ENCODE measurements at regions not wholly inside any gene's neighbourhood (a gene's known extent, or its start where the extent isn't known, plus 50 kb on each side); places are given as distances from the start of the nearest gene placed in this dataset.
"Not testable (repeated sequence)": the region's sequence is repeated elsewhere in the genome, so short reads cannot be mapped to it uniquely, and the experiment has no call there.

- no peak for DNase-seq
Measured at GRCh38 chr3:101913168-101913567, 63.9 kb downstream of the NFKBIZ start.

DNA sequence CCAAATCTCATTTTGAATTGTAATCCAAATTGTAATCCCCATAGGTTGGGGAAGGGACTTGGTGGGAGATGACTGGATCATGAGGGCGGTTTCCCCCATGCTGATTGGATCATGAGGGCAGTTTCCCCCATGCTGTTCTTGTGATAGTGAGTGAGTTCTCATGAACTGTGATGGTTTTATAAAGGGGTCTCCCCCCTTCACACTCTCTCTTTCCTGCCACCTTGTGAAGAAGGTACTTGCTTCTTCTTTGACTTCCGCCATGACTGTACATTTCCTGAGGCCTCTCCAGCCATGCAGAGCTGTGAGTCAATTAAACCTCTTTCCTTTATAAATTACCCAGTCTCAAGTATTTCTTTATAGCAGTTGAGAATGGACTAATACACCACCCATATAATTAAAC lies 68.4 kb downstream of the NFKBIZ start:
- DNase-seq, result not testable (repeated sequence)

DNA sequence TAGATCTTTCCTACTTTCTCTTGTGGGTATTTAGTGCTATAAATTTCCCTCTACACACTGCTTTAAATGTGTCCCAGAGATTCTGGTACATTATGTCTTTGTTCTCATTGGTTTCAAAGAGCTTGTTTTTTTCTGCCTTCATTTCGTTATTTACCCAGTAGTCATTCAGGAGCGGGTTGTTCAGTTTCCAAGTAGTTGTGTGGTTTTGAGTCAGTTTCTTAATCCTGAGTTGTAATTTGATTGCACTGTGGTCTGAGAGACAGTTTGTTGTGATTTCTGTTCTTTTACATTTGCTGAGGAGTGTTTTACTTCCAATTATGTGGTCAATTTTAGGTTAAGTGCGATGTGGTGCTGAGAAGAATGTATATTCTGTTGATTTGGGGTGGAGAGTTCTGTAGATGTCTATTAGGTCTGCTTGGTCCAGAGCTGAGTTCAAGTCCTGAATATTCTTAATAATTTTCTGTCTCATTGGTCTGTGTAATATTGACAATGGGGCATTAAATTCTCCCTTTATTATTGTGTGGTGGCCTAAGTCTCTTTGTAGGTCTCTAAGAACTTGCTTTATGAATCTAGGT lies 72.9 kb downstream of the NFKBIZ start:
- DNase-seq, result not testable (repeated sequence)

DNA sequence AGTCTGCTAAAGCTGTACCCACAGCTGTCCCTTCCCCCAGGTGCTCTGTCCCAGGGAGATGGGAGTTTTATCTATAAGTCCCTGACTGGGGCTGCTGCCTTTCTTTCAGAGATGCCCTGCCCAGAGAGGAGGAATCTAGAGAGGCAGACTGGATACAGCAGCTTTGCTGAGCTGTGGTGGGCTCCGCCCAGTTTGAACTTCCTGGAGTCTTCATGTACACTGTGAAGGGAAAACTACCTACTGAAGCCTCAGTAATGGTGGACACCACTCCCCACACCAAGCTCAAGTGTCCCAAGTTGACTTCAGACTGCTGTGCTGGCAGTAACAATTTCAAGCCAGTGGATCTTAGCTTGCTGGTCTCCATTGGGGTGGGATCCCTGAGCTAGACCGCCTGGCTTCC lies 75.3 kb downstream of the NFKBIZ start:
- not testable (repeated sequence) for DNase-seq

- DNase-seq, result not testable (repeated sequence)
Measured at GRCh38 chr3:101925124-101925523, 75.8 kb downstream of the NFKBIZ start.

GRCh38 chr3:101925564-101925963 lies 76.2 kb downstream of the NFKBIZ start:
- DNase-seq, result no peak

GRCh38 chr3:101926594-101927105 lies 77.3 kb downstream of the NFKBIZ start:
- no peak for DNase-seq

- no peak for DNase-seq
Measured at GRCh38 chr3:101928890-101929289, 79.6 kb downstream of the NFKBIZ start.

GRCh38 chr3:101931081-101931480 lies 81.8 kb downstream of the NFKBIZ start:
- no peak for DNase-seq

GRCh38 chr3:101932326-101933068 lies 83.2 kb downstream of the NFKBIZ start:
- DNase-seq, result no peak

DNA sequence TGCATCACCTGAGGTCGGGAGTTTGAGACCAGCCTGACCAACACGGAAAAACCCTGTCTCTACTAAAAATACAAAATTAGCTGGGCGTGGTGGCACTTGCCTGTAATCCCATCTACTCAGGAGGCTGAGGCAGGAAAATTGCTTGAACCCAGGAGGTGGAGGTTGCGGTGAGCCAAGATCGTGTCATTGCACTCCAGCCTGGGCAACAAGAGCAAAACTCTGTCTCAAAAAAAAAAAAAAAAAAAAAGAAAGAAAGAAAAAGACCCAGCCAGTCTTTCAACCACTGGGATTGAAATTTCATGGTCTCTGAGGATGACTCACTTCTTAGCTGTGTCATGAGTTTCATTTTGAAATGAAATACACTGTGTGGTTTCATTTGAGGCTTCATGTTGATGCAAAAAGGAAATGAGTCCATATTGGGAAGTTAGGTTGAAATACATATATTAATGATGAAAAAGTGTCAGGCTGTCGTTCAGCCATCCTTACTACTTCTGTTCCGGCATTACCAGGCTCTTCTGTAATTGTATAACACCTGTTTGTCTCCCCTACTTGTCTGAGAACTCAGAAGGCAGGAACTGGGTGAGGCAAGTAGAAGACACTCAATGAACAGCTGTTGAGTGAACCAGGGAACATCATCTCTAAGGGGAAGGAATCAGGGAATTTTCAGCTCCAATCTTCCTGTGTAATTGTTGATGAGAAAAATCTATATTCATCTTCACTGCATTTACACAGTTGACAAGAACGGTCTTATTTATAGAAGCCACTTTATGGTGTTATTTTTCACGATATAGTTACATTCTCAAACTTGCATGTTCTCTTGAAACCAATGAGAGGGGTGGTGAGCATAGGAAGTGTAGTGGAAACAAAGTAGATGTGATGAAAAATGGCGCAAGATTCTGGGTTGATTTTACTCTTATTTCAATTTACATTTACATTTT lies 87.4 kb downstream of the NFKBIZ start:
- DNase-seq, result no peak

- no peak for DNase-seq
Measured at GRCh38 chr3:101938262-101938847, 89.0 kb downstream of the NFKBIZ start.

DNA sequence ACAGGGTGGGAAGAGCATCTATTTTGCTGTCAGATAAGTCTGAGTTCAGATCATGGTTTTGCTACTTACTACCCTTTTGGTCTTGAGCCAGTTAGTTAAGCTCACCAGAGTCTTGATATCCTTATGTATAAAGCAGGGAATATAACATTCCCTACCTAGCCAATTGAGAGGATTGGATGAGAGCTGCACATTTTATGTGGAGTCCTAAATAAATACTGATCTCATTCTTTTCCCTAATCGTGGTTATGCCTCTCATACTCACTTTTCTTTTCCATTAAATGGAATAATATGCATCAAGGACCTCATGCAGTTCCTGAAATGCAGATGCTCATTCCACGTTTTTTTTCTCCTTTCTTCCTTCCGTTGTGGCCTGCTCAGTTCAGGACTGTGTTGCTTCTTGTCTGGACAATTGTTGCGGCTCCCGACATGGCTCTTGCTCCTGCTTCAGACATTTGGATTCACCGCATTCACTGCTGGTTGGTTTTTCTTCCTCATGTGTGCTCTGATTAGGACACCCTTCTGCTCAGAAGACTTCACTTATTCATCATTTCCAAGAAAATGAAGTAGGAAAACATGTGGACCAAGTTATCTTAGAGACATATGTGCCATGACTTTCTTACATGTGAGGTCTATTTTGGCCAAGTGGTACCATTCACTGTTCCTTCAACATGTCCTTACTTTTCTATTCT lies 90.2 kb downstream of the NFKBIZ start:
- no peak for DNase-seq

DNA sequence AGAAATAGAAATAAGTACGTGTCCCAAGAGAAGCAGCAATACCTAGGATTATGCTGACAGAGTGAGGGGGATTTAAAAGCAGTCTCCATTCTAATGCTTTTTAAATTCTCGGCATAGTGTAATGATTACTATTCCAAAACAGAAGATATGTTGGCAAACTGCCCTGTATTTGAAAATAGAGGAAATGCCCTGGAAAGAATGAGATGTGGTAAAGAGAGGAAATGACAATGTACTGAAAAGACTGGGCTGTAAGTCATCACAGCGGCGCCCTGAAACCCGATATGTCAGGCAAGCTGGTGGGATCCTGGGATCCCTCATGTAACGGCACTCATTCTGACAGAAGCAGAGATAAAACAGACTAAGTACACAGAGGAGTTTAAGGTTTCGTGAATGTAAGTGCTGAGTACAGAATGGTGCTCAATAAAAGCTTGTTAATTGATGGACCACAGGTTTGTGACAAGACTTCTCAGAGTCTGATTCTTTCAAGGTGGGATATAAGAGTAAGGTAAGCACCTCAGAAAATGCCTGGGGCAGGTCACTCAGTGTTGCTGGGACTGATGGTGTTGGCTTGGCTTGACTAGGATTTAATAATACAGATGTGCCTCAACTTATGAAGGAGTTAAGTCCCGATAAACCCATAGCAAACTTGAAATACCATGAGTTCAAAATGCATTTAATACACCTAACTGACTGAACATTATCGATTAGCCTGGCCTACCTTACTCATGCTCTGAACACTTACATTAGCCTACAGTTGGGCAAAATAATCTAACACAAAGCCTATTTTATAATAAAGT lies 91.4 kb downstream of the NFKBIZ start:
- no peak for DNase-seq

GRCh38 chr3:101941318-101942040 lies 92.2 kb downstream of the NFKBIZ start:
- DNase-seq, result no peak

- no peak for DNase-seq
Measured at GRCh38 chr3:101942356-101942755, 93.0 kb downstream of the NFKBIZ start.

GRCh38 chr3:101943029-101943428 lies 93.7 kb downstream of the NFKBIZ start:
- no peak for DNase-seq

DNA sequence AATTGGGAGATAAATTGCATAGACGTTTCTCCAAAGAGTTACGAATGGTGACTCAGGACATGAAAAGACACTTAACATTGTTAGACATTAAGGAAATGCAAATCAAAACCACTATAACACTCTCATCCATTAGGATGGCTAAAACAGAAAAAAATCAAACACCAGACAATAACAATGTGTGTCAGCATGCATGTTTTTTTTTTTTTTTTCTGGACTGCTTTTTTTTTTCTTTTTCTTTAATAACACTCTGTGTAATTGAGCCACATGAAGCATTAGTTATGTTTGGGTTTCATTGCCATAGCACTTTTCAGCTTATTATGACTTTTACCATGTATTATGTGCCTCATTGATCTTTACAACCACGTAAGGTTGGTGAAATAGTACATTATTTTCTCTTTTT lies 95.0 kb downstream of the NFKBIZ start:
- no peak for DNase-seq

- DNase-seq, result no peak
Measured at GRCh38 chr3:101945980-101946379, 96.7 kb downstream of the NFKBIZ start.

GRCh38 chr3:101946906-101947305 lies 97.6 kb downstream of the NFKBIZ start:
- no peak for DNase-seq

- DNase-seq, result no peak
Measured at GRCh38 chr3:101950510-101950909, 101.2 kb downstream of the NFKBIZ start.

All from activated CD4-positive, CD25-positive, alpha-beta regulatory T cell treated with anti-CD3 and anti-CD28 coated beads, Interleukin-2, amount 50 U/mL, for 72 hours (primary cell).